Endometrium (tissue), 2 donors: ENCODE measurements at regions not wholly inside any gene's neighbourhood (a gene's known extent, or its start where the extent isn't known, plus 50 kb on each side); places are given as distances from the start of the nearest gene placed in this dataset.
"Not testable (repeated sequence)": the region's sequence is repeated elsewhere in the genome, so short reads cannot be mapped to it uniquely, and the experiment has no call there.

Experiments used
- FAIRE-seq: peaks from 2 replicates; lab custom pipeline; 2012; peaks lifted over from hg19 to GRCh38; lab: Jason Lieb, UNC
- donor health status: control.
- donor health status: control.

- peak; percentile 77 for FAIRE-seq
Observed at GRCh38 chr6:113370508-113371502, 486.3 kb upstream of the MARCKS start.

GRCh38 chr6:113375466-113375865, 481.7 kb upstream of the MARCKS start:
- FAIRE-seq: not testable (repeated sequence)

- FAIRE-seq: no peak
Observed at GRCh38 chr6:113375950-113376846, 480.9 kb upstream of the MARCKS start.

- no peak for FAIRE-seq
Observed at GRCh38 chr6:113376847-113377165, 480.3 kb upstream of the MARCKS start.

GRCh38 chr6:113377362-113377942, 479.7 kb upstream of the MARCKS start:
- no peak for FAIRE-seq

DNA sequence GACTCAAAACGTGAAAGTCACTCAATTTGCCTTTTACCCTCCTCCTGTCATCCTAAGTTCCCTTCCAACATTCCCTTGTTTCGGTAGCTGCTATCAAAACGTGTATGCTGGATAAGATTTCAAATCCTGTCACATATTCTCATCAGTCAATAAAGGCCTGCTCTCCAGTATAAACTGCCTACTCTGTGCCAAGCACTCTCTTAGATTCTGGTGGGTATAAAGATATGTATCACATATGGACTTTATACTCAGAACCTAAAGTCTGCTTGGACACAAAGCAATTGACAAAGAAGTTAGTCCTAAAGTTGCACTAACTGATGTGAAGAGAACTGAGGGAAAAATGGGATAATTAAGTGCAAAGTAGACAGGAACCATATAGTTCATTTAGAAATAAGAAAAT, 476.6 kb upstream of the MARCKS start:
- FAIRE-seq: no peak

DNA sequence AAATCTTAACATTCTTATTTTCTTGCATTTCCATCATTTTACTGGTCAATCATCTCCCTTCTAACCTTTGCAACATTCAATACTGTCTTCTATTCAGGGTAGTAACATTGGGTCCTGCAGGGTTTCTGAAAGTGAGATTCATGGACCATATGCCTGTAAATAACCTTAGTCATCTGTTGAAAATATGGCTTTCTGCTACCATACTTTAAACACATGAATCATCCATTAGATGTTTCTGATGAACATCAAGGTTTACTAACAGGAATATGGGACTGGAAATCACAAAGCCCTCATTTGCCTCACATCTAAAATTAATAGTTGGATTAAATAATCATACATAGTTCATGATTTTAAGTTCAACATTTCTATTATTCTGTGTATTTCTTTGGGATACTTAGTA, 475.9 kb upstream of the MARCKS start:
- no peak for FAIRE-seq

GRCh38 chr6:113381959-113382358, 475.2 kb upstream of the MARCKS start:
- no peak for FAIRE-seq

- no peak for FAIRE-seq
Observed at GRCh38 chr6:113383701-113384100, 473.4 kb upstream of the MARCKS start.

DNA sequence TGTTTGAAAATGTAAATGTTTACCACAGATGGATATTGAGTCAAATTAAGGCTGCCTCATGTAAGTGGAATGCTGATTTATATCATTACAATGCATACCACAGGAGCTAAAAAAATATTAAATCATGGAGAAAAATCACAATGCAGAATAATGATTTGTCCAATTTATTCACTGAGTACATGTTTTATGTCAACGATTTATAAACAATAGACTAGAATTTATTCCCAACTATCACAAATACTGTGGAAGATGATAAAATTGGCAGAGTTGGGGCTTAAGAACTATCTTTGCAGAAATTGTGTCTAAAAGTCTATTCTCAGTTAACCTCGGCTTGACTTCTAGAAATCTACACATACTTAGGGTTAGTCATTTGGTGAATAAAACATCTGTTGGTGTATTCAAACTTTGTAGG, 472.1 kb upstream of the MARCKS start:
- no peak for FAIRE-seq

DNA sequence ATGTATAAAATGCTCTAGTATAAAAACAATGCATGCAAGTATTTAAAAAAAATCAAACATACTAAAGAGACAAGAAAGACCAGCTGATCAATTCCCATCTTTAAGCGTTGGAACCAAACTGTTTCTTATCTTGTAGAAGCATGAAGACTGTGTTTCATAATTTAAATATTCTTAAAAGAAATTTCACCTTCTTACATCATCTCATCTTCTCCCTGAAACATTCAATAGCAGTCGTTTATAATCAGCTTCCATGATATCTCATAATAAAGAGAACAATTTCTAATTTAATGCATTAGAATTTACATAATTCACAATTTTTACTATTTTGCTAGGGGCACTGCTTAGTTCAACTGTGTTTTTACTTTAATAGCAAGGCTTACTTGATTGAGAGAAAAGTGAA, 468.1 kb upstream of the MARCKS start:
- no peak for FAIRE-seq

DNA sequence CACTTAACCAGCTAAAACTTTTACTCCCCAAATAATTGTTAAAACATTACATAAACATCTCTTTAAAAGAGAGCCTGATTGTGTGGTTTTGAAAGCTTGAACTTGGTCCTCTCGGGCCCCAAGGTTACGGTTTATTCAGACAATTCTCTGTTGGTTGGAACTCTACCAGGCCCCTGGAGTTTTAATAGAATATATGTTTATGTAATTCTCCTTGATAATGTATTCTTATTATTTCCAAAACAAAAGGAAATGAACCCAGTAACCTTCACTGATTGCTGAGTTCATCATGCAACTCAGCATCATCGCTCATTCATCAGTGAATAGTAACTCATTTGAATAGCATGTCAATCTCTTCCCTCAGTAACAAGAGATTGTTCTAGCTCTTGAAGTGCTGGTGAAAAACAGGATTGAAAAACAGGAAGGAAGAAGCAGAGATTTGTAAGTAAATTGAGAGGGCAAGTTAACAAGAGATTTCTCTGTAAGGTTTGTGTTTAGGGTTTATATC, 464.5 kb upstream of the MARCKS start:
- FAIRE-seq: no peak

DNA sequence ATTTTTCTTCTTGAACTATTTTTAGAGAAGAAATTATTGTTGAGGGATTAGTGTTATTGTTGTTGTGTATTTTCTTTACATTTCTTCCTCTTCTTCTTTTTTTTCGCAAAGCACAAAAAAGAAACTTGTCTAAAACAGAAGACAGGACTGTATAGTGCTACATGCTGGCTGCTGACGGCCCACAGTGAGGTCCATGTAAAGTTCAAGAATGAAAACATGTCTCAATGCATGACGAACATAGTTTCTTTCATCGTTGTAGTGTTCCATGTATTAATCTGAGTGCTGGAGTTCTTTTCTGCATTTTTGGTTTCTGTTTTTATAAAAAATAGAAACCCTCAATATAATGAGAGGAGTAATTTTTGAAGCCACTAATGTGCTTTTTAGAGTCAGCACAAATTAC, 462.9 kb upstream of the MARCKS start:
- FAIRE-seq: no peak

DNA sequence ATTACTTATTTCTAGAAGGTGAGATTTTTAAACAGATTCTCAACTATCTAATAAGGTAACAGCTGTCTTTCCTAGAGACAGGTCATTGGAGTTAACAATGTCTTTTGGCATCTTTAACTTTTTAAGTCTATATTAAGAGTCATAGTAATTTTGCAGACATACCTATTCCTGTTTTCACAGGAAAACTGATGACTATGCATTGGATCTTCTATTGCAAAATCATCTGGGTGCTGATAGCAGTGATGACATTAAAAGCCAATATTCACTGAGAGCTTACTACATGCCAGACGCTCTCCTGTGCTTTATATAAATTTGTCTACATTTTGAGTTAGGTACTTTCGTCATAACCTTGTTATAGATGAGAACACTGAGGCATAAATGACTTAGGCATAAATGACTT, 462.4 kb upstream of the MARCKS start:
- no peak for FAIRE-seq

GRCh38 chr6:113396730-113397129, 460.4 kb upstream of the MARCKS start:
- FAIRE-seq: no peak

- FAIRE-seq: no peak
Observed at GRCh38 chr6:113397236-113397635, 459.9 kb upstream of the MARCKS start.

DNA sequence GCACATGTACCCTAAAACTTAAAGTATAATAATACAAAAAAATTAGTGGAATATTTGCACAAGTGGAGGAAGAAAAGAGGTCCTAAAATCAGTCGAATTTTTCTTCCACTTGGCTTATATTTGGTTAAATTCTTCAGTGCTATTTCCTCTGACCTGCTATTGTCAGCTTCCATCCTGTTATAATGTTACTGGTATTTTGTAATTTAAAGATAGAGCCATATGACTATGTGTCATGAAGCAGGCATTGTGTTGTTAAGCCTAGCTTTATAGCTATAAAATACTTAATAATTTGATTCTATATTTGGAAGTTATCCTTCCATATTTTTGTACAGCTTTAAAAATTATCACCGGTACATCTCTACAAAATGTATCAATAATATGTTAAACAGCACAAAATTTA, 455.9 kb upstream of the MARCKS start:
- FAIRE-seq: no peak

DNA sequence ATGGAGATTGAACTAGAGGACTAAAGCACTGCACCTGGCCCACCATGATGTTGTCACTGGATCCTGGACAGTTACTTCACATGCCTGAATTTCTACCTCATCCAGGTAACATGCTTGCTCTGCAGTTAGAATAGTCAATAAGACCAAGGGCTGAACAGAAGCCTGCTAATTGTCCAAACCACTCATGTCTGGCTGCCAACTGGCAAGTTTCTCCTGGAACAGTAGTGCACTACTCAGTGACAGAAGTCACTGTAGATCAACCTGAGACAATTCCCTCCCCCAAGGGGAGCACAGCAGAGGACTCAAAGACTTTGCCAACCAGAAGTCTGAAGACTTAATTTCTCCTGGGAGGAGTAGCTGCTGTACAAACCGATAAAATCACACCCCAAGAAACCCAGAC, 454.6 kb upstream of the MARCKS start:
- no peak for FAIRE-seq

- FAIRE-seq: peak; percentile 98
Observed at GRCh38 chr6:113403966-113404595, 453.1 kb upstream of the MARCKS start.

DNA sequence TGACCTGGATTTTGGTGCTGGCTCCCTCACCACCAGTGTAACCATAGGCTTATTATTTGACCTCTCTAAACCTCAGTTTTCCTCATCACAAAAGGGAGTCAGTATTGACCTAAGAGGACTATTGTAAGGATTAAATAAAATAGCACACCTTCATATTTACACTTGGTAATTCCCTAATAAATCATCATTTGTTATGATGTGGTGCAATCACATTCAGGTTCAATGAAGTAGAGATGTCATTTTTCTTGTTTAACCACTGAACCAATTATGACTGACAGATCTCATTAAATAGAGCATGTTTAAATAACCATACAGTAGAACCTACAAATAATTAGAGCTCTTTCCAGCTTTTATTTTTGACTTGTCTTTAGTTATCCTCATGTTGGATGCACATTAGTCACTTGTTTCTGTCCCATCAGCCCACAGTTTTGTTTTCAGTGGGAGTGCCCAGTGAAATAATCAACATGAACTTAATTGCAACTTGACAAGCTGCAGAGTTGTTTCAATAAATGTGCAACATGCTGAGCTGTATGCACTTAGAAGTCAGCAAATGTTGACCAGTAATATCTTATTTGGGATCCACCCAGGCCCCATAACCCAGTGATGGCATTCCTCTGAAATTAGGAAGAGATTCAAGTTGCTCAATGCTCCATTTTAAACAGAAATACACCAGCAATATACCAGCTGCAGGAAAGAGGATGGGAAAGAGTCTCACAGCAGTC, 451.7 kb upstream of the MARCKS start:
- FAIRE-seq: peak; percentile 91

DNA sequence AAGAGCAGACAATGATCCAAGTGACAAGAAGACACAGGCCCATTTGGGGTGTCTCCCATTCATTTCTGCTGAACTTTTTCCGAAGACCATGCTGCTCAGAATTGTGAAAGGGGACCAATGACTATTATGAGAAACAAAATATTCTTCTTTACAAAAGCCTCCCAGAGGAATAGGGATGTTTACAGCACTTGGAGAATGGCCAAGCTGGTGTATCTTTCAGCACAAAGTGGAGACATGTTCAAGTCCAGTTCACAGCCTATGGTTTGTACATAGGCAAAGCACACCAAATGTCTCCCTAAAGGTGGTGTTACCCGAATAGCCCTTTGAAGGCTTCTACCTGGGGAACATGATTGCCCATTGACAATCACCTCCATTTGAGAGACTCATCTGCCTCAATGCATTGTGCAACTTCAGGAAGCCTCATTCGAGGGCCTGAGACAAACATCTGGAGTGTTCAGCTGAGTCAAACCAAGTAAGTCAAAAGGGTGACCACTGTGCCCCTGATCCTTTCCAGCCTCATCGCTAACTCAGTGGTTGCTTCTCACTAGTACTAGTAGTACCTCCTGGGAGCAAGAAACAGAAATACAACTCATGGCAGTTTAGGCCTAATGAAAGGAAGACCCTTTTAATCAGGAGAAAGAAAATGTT, 451.0 kb upstream of the MARCKS start:
- FAIRE-seq: no peak
